Bronchial epithelial cell (primary cell): ENCODE measurements at regions not wholly inside any gene's neighbourhood (a gene's known extent, or its start where the extent isn't known, plus 50 kb on each side); places are given as distances from the start of the nearest gene placed in this dataset.
"Not testable (repeated sequence)": the region's sequence is repeated elsewhere in the genome, so short reads cannot be mapped to it uniquely, and the experiment has no call there.

Experiments used
- DNase-seq: peaks from one replicate; pipeline ENCODE4 v3.0.0-alpha.2; 2010; ENCODE audit warnings: low read depth
- FAIRE-seq: peaks from 2 replicates; lab custom pipeline; 2011; peaks lifted over from hg19 to GRCh38; lab: Jason Lieb, UNC
- H3K27me3 ChIP-seq: 2 replicates; pipeline ENCODE4 v1.5.1; 2011; ENCODE audit warnings: low read length; ENCODE audit not compliant: control insufficient read depth, insufficient read depth
- H3K36me3 ChIP-seq: 2 replicates; pipeline ENCODE4 v1.5.1; 2011; ENCODE audit warnings: low read length; ENCODE audit not compliant: control insufficient read depth, insufficient read depth
- H3K4me3 ChIP-seq: 2 replicates; pipeline ENCODE4 v1.5.1; 2011; ENCODE audit warnings: mild to moderate bottlenecking, low read depth, low read length, control low read depth
- CTCF ChIP-seq: IDR thresholded peaks from 2 replicates; pipeline ENCODE4 v1.5.1; 2011; ENCODE audit warnings: mild to moderate bottlenecking, moderate library complexity, low read length, control low read depth, inconsistent platforms; ENCODE audit not compliant: insufficient read depth, severe bottlenecking

GRCh38 chr10:36462194-36462593 lies 663.2 kb upstream of the ANKRD30A start:
- no peak for TF ChIP-seq CTCF
- H3K36me3 ChIP-seq, result no peaks in the 10 kb centered on the region
- no peaks in the 10 kb centered on the region for H3K27me3 ChIP-seq
- FAIRE-seq (no peak), DNase-seq (peak; percentile 94)
- H3K4me3 ChIP-seq, result no peak overlapping the region

GRCh38 chr10:36458437-36458836 lies 667.0 kb upstream of the ANKRD30A start:
- not testable (repeated sequence) for H3K27me3 ChIP-seq, DNase-seq, H3K4me3 ChIP-seq, FAIRE-seq, H3K36me3 ChIP-seq

GRCh38 chr10:36457751-36458150 lies 667.6 kb upstream of the ANKRD30A start:
- H3K27me3 ChIP-seq, result no peaks in the 10 kb centered on the region
- H3K36me3 ChIP-seq, result no peaks in the 10 kb centered on the region
- no peak overlapping the region for H3K4me3 ChIP-seq
- TF ChIP-seq CTCF, result no peak
- FAIRE-seq (no peak), DNase-seq (no peak)

- H3K4me3 ChIP-seq, result no peak overlapping the region
- no peaks in the 10 kb centered on the region for H3K27me3 ChIP-seq
- FAIRE-seq (no peak), DNase-seq (peak; percentile 20)
- H3K36me3 ChIP-seq, result no peaks in the 10 kb centered on the region
- no peak for TF ChIP-seq CTCF
These were observed 669.8 kb upstream of the ANKRD30A start for GRCh38 chr10:36455526-36456133.

- no peak for TF ChIP-seq CTCF
- Histone ChIP-seq H3K4me3 (no peak overlapping the region), H3K36me3 (no peaks in the 10 kb centered on the region), H3K27me3 (no peaks in the 10 kb centered on the region)
- no peak for FAIRE-seq
- peak; percentile 93 for DNase-seq
These were observed 672.5 kb upstream of the ANKRD30A start for GRCh38 chr10:36452851-36453250.

GRCh38 chr10:36451391-36451970 lies 673.9 kb upstream of the ANKRD30A start:
- no peak for TF ChIP-seq CTCF
- no peaks in the 10 kb centered on the region for H3K36me3 ChIP-seq
- FAIRE-seq (no peak), DNase-seq (no peak)
- H3K27me3 ChIP-seq, result no peaks in the 10 kb centered on the region
- no peak overlapping the region for H3K4me3 ChIP-seq
